H7 (cell line): ENCODE measurements at regions not wholly inside any gene's neighbourhood (a gene's known extent, or its start where the extent isn't known, plus 50 kb on each side); places are given as distances from the start of the nearest gene placed in this dataset.
"Not testable (repeated sequence)": the region's sequence is repeated elsewhere in the genome, so short reads cannot be mapped to it uniquely, and the experiment has no call there.

Experiments used
- DNase-seq: peaks from one replicate; pipeline ENCODE4 v3.0.0; 2012
- H3K27me3 ChIP-seq: 2 replicates; pipeline ENCODE4 v1.6.0; 2011; ENCODE audit warnings: mild to moderate bottlenecking, low read length; ENCODE audit not compliant: control insufficient read depth, insufficient read depth
- H3K36me3 ChIP-seq: replicated peaks from 2 replicates; pipeline ENCODE4 v1.5.1; 2011; ENCODE audit warnings: low read length; ENCODE audit not compliant: control insufficient read depth, insufficient read depth
- H3K4me3 ChIP-seq: 2 replicates; pipeline ENCODE4 v1.5.1; 2011; ENCODE audit warnings: low read depth, mild to moderate bottlenecking, control low read depth, low read length, moderate library complexity; ENCODE audit not compliant: insufficient read depth

DNA sequence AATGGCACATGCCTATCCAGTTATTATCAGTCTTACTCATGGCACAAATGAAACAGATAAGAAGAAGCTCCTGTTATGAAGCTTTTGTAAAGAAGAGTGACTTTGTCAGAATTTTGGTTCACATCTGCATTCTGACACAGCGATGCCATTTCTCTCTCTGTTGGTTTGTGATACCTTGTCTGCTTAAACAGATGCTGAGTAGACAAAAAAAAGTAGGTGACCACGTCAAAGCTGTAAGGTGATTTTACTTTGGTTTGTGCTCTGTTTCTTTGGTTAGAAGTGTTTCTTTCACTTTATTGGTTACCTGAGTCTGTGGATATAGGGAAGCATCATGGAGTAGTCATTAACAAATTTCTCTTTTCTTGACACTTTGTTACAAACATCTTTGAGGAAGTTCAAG lies 422.3 kb upstream of the ADAMTSL1 start:
- H3K27me3 ChIP-seq: no peaks in the 10 kb centered on the region
- DNase-seq: no peak
- H3K4me3 ChIP-seq: no peak overlapping the region
- no peaks in the 10 kb centered on the region for H3K36me3 ChIP-seq

DNA sequence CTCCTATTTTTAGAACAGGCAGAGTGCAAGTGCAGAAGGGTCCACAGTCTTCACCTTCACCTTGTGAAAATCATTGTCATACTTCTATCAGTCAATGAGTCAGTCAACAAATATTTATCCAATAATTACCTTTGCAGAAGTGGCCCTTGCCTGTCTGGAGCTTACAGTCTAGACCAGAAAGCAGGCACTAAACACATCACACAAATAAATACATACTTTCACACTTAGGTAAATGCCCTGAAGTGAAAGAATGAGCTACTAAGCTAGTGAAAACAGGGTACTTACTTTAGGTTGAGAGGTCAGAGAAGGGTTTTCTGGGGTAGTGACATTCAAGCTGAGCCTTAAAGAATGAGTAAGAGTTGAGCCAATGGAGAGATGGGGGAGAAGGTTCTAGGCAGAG lies 421.9 kb upstream of the ADAMTSL1 start:
- no peak for DNase-seq

DNA sequence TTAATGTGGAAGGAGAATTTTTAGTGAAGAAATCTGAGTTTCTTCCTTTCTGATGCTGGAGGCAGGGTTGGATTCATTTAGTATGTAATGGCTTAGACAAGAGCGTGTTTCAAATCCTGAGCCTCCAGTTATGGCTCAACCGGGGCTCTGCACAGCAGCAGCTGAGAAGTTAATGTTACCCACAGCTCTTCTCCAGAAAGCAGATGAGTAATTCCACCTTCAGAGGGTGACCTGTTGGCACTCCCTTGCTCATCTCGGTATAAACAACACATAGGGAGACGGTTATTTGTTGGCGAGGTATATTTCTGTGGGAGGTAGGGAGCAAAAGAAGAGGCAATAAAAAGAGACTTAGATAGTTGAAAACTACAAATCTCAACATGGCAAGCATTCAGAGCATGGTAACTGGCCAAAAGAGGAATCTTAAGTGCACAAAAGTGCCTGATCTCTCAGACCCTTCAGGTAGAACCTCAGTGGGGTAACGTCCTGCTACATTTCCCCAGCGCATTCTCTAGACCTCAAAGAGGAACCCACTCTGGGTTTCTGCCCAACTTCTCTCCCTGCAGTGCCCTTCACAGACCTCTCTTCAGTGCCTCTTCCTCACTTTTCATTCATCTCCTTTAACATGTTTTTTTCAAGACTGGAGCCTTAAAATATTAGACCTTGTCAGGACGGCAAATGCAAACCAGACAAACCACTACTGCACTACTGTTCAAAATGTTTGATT lies 417.5 kb upstream of the ADAMTSL1 start:
- no peaks in the 10 kb centered on the region for H3K27me3 ChIP-seq
- H3K36me3 ChIP-seq: no peaks in the 10 kb centered on the region

More for the DNA sequence above, 421.9 kb upstream of the ADAMTSL1 start:
- Histone ChIP-seq H3K27me3 (no peaks in the 10 kb centered on the region), H3K36me3 (no peaks in the 10 kb centered on the region), H3K4me3 (no peak overlapping the region)

DNA sequence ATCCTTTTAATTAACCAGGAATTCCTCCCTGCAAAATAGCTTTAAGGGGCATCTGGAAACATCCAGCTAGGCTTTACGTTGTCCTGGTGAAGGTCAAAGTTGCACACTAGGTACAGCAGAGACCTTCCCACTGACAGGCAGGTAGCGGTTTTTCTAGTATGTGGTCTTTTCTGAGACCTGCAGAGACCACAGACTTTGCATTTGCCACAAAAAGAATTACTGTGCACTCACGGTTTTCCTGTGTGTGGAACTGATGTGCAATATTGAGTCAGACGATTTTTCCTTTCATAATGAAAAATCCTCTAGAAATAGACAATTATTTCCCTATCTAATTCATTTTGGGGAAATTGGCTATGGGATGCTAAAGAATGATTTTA lies 417.0 kb upstream of the ADAMTSL1 start:
- Histone ChIP-seq H3K36me3 (no peaks in the 10 kb centered on the region), H3K27me3 (no peaks in the 10 kb centered on the region), H3K4me3 (no peak overlapping the region)
- no peak for DNase-seq

More for the DNA sequence above, 417.5 kb upstream of the ADAMTSL1 start:
- no peak for DNase-seq
- no peak overlapping the region for H3K4me3 ChIP-seq

DNA sequence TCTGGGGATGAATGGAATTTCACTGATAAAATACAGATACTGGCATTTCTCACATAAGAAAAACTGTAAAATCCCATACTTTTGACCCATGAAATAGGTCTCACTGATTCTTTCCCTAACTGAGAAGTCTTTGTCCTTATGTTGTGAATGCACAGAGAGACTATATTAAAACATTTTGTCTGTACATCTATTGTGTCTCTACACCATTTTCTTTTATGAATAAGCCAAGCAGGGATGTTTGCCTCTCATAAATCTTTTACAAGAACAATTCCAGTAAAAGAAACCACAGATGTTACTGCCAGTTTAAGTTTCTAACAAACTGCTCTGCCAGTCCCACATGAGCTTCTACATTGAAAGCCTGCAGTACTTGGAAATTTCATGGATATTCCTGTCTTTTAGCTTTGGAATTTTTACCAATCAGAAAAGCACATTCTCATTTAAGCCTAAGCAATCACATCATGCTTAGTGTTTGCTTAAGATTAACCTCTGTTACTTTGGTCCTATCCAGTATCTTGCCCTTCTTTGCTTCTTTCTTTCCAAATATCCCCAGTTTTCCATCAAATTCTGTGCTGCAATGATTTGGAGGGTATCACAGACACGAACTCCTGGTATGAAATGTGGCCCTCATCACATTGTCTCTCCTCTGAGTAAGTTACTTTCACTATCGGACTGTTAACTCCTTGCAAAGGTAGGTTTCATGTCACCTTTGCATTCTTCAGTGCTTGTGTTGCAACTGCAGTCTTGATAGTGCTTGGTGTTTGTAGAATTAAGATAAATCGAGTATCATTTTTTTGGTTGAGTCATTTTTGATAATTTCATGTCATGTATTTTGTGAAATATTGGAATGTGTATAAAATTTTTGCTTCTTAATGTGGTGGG lies 415.1 kb upstream of the ADAMTSL1 start:
- H3K27me3 ChIP-seq: no peaks in the 10 kb centered on the region
- no peak for DNase-seq
- no peaks in the 10 kb centered on the region for H3K36me3 ChIP-seq
- no peak overlapping the region for H3K4me3 ChIP-seq

DNA sequence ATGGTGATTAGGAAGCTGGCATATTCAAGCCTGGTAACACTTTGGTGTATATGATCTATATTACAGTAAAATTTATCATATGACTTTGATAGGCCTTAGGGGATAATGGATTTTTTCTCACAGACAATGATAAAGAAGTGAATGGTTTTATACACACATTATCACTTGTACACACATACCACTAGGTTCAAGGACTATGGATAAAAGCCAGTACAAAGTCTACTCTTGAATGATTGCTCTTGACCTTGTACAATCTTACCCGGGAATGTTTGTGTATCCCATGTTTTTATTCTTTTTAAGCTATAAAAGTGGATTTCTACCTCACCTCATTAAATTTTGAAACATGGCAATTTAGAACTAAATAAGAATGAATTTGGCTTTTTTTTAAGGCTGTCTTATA lies 414.5 kb upstream of the ADAMTSL1 start:
- H3K4me3 ChIP-seq: no peak overlapping the region
- H3K27me3 ChIP-seq: no peaks in the 10 kb centered on the region
- H3K36me3 ChIP-seq: no peaks in the 10 kb centered on the region
- DNase-seq: no peak

DNA sequence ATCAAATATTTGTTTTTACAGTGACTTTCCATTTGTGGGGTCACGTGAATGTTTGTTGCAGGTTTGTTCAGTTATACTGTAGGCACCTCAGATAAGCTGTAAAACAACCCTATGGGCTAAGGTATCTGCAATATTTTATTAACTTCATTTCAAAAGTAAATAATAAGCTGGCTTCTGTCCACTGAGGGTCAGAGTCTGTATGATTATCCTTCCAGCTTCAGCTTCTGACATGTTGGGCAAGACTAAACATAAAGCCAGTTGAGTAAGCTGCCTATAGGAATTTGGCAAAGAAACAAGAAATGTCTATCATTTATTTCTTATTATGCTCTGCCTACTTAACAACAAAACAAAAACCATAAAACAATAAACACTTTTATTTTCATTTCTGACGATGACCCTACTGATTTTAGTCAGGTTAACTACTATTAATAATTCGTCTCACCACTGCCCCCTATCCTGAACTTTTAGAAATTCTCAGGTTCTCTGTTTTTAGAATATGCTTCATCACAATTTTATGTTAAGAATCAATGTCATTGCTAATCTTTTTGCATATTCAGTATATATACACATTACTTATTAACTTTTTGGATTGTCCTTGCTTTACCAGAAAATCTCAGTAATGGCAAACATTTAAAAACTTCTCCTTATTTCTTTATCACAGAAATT lies 413.6 kb upstream of the ADAMTSL1 start:
- peak; percentile 16 for DNase-seq
- Histone ChIP-seq H3K4me3 (no peak overlapping the region), H3K27me3 (no peaks in the 10 kb centered on the region), H3K36me3 (no peaks in the 10 kb centered on the region)

DNA sequence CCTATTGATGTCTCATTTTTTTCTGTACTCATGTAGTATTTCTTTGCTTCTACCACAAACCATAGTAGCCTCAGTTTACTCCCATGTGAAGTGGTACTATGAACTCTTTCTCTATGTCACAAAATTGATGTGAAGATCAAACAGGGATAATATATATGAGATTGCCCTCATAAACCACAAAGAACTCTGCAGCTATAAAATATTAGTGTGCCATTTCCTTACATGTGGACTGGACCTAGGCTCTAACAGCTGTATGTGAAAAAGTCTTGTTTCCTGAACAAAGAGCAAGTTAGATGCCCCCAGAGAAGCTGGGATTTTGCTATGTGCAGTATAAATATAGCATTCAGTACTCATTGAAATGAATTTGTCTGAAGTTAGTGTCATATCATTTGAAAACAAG lies 412.6 kb upstream of the ADAMTSL1 start:
- DNase-seq: no peak
- H3K27me3 ChIP-seq: no peaks in the 10 kb centered on the region
- no peaks in the 10 kb centered on the region for H3K36me3 ChIP-seq
- no peak overlapping the region for H3K4me3 ChIP-seq

DNA sequence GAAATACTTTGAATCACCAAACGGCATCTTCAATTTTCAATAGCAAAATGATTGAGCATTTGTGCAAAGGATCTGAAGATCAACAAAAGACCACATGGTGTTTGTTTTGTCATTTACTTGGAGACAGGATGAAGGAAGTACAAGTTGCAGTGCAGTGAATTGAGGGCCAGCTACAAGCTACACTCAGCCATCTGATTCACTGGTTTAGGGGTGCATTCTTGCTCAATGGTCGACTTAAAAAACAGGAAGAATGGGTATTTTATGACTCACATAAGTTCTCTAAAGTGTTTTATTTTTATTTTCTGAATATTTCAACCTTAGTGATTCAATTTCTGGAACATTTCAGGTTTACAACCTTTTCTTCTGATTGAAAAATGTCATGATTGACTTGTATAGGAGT lies 412.1 kb upstream of the ADAMTSL1 start:
- no peak for DNase-seq
- H3K36me3 ChIP-seq: no peaks in the 10 kb centered on the region
- H3K27me3 ChIP-seq: no peaks in the 10 kb centered on the region
- no peak overlapping the region for H3K4me3 ChIP-seq

DNA sequence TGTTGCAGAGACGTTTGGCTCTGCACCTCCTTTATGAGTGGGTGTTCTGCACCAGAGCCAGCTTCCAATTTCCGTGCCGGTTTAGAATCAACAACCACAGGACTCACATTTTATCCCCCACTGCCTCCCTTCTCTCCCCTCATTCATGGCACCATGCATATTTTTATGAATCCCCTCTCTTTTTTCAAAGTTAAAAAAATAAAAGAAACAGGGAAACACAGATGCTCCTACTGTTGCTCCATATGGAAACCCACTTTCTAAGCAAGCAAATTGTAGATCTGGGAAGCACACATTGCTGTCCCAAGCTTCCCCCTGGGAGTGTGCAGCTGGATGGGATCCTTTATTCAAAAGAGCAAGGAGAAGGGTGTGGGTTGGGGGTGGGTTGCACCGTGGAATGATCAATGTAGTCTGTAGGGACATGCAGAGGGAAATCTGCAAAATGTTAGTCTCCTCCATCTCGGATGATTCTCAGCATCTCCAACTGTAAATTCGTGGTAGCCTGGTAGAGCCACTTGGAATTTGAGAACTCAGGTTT lies 410.0 kb upstream of the ADAMTSL1 start:
- H3K36me3 ChIP-seq: no peaks in the 10 kb centered on the region
- no peaks in the 10 kb centered on the region for H3K27me3 ChIP-seq
- no peak for DNase-seq
- no peak overlapping the region for H3K4me3 ChIP-seq

DNA sequence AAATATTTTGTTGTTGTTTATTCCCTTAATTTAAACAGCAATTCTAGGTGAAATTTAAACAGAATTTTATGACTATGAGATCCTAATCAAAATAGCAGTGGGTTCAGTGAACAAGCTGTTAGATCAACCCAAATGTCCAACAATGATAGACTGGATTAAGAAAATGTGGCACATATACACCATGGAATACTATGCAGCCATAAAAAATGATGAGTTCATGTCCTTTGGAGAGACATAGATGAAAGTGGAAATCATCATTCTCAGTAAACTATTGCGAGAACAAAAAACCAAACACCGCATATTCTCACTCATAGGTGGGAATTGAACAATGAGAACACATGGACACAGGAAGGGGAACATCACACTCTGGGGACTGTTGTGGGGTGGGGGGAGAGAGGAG lies 407.3 kb upstream of the ADAMTSL1 start:
- H3K4me3 ChIP-seq, H3K27me3 ChIP-seq, H3K36me3 ChIP-seq, DNase-seq: not testable (repeated sequence)

DNA sequence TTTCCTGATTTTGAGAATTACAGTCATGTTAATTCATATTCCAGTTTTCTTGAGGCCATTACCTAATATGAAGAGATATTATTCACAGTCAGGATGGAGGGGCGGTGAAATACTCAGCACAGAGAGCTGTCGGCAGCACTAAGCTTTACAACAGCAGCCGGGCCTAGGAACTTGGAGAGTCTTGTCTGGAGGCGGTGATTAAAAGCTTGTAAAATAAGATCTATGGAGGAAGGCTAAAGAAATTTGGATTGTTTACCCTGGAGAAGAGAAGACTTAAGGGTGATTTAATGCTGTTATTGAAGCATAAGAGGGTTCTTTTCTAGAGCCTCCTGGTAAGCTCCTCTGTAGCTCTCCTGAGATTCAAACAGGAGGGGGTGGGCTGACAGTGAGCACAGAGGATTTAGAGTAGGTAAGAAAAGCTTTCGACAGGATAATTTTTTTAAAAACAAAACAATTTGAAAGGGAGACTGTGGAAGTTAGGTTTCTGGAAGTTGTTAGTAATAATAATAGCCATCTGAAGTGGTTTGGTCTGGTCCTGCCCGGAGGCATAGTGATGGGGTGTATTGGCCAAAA lies 406.3 kb upstream of the ADAMTSL1 start:
- Histone ChIP-seq H3K27me3 (no peaks in the 10 kb centered on the region), H3K36me3 (no peaks in the 10 kb centered on the region), H3K4me3 (no peak overlapping the region)
- no peak for DNase-seq

DNA sequence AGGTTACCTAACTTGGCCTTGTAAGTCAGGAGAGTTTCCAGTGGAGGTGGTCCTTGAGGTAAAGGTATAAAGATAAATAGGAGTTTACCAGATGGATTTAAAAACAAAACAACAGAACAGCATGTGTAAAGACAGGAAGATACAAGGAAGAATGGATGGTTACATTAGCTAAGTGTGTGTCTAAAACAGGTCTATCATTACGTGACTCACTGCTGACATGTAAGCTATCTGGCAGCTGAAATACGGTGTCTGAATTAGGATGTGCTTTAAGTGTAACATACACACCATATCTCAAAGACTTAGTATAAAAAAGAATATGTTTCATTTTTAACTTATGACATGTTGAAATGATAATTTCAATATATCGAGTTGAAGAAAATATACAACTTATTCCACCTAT lies 405.1 kb upstream of the ADAMTSL1 start:
- no peak overlapping the region for H3K4me3 ChIP-seq
- no peaks in the 10 kb centered on the region for H3K27me3 ChIP-seq
- H3K36me3 ChIP-seq: no peaks in the 10 kb centered on the region
- no peak for DNase-seq

DNA sequence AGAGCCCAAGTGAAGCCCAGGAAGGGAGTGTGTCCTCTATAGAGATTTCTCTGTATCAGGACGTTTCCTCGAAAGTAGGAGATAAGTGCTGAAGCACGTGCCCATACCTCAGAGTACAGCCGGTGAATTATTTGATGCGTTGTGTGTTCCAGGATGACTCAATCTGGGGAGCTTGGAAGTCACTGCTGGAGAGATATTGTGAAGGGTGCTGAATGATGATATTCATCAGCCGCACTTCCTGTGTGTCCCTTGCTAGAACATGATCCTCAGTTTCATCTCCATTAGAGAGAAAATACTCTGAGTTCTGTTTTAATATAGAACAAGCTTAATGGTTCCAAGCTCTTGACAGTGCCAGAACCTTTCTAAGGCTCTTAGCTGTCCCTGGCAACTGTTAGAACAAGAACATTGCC lies 402.3 kb upstream of the ADAMTSL1 start:
- DNase-seq: no peak

More for the DNA sequence above, 402.3 kb upstream of the ADAMTSL1 start:
- Histone ChIP-seq H3K36me3 (no peaks in the 10 kb centered on the region), H3K27me3 (no peaks in the 10 kb centered on the region), H3K4me3 (no peak overlapping the region)
